Natural killer cell (primary cell): ENCODE measurements at regions not wholly inside any gene's neighbourhood (a gene's known extent, or its start where the extent isn't known, plus 50 kb on each side); places are given as distances from the start of the nearest gene placed in this dataset.

ENCODE experiments used
- ATAC-seq, 3 donors: fragments of 150-1000 bp in 2 of 3; fragments of 200-7000 bp in 1 of 3; cut with Tn5 transposase; 1 replicate in 1 of 3; 2 replicates in 2 of 3; pipeline ENCODE4 v1.10.0; 2021; ENCODE audit warnings: mild to moderate bottlenecking in 2 of 3, moderate library complexity in 2 of 3
- DNase-seq, 2 donors: peaks; one replicate each; pipeline versions ENCODE4 v3.0.0 to v3.0.0-alpha.2; 2013 to 2021; ENCODE audit warnings: mixed read lengths in 1 of 2
- H3K27ac ChIP-seq: one replicate; pipeline ENCODE4 v1.5.1; 2013; ENCODE audit warnings: mild to moderate bottlenecking, low read length
- H3K27me3 ChIP-seq: one replicate; pipeline ENCODE4 v1.6.1; 2013; ENCODE audit warnings: low read length; ENCODE audit not compliant: control insufficient read depth, insufficient read depth
- H3K36me3 ChIP-seq: one replicate; pipeline ENCODE4 v1.6.1; 2013; ENCODE audit warnings: low read length; ENCODE audit not compliant: control insufficient read depth, insufficient read depth
- H3K4me1 ChIP-seq: one replicate; pipeline ENCODE4 v1.6.1; 2013; ENCODE audit warnings: low read length; ENCODE audit not compliant: control insufficient read depth, insufficient read depth
- H3K4me3 ChIP-seq: one replicate; pipeline ENCODE4 v1.5.1; 2013; ENCODE audit warnings: low read length
- H3K9me3 ChIP-seq: one replicate; pipeline ENCODE4 v1.6.1; 2013; ENCODE audit warnings: low read length; ENCODE audit not compliant: control insufficient read depth, insufficient read depth
- H3K27ac Mint-ChIP-seq, 2 donors: one replicate each; pipeline ENCODE4 v1.8.0; 2022; ENCODE audit warnings: mild to moderate bottlenecking in 2 of 2, mixed read lengths in 2 of 2, moderate library complexity in 1 of 2
- H3K27me3 Mint-ChIP-seq, 2 donors: one replicate each; pipeline ENCODE4 v1.8.0; 2022; ENCODE audit warnings: low read depth in 2 of 2, mixed read lengths in 2 of 2
- H3K36me3 Mint-ChIP-seq: one replicate; pipeline ENCODE4 v1.8.0; 2022; ENCODE audit warnings: mixed read lengths
- H3K4me1 Mint-ChIP-seq, 2 donors: one replicate each; pipeline ENCODE4 v1.8.0; 2022; ENCODE audit warnings: mixed read lengths in 2 of 2
- H3K4me3 Mint-ChIP-seq: one replicate; pipeline ENCODE4 v1.8.0; 2022; ENCODE audit warnings: mild to moderate bottlenecking, moderate library complexity, mixed read lengths
- H3K9me3 Mint-ChIP-seq, 2 donors: one replicate each; pipeline ENCODE4 v1.8.0; 2022; ENCODE audit warnings: mixed read lengths in 2 of 2
- CTCF ChIP-seq: fragments of 200-600 bp; IDR thresholded peaks from one replicate; pipeline ENCODE4 v1.8.0; 2022; ENCODE audit warnings: antibody characterized with exemption
- WGBS: methylation state at CpG from one replicate; pipeline ENCODE4 v1.1.7; 2013; ENCODE audit warnings: missing lambda C conversion rate; ENCODE audit not compliant: insufficient coverage; 5-methylcytosine and 5-hydroxymethylcytosine counted together
- intact Hi-C: fragments of 100-400 bp; cut with micrococcal nuclease; formaldehyde crosslinking; loops from one replicate; pipeline ENCODE4 v1.14.2; 2022

- no peak overlapping the region for H3K4me3 ChIP-seq
- no peak for TF ChIP-seq CTCF
- 85% methylated on average over 2 of the region's 3 CpGs for WGBS
- H3K4me1 Mint-ChIP-seq = no peaks in the 10 kb centered on the region
- H3K27me3 ChIP-seq = no peaks in the 10 kb centered on the region
- no peaks in the 10 kb centered on the region for H3K9me3 ChIP-seq
- H3K9me3 Mint-ChIP-seq = peaks cover 3 to 7% of the 10 kb centered on the region in 2 donors
- no peak overlapping the region for H3K27ac ChIP-seq
- no peak for DNase-seq
- intact Hi-C loops = no loop called here
- no peaks in the 10 kb centered on the region for H3K4me1 ChIP-seq
- no peaks in the 10 kb centered on the region for H3K36me3 Mint-ChIP-seq
- no peak overlapping the region for H3K27ac Mint-ChIP-seq
- ATAC-seq = no peak
- H3K27me3 Mint-ChIP-seq = peaks cover 0 to 3% of the 10 kb centered on the region in 2 donors
- H3K4me3 Mint-ChIP-seq = no peak overlapping the region
- H3K36me3 ChIP-seq = no peaks in the 10 kb centered on the region
Observed at GRCh38 chr4:149889991-149890390, 74.3 kb upstream of the IQCM start.

GRCh38 chr4:149890531-149890930, 74.9 kb upstream of the IQCM start:
- ATAC-seq = no peak
- H3K4me3 Mint-ChIP-seq = no peak overlapping the region
- H3K4me3 ChIP-seq = no peak overlapping the region
- no peaks in the 10 kb centered on the region for H3K36me3 Mint-ChIP-seq
- no peaks in the 10 kb centered on the region for H3K9me3 ChIP-seq
- H3K4me1 ChIP-seq = no peaks in the 10 kb centered on the region
- no peaks in the 10 kb centered on the region for H3K27me3 ChIP-seq
- no peaks in the 10 kb centered on the region for H3K4me1 Mint-ChIP-seq
- WGBS = 52% methylated on average over 1 of the region's 1 CpG
- no peaks in the 10 kb centered on the region for H3K36me3 ChIP-seq
- H3K9me3 Mint-ChIP-seq = peaks cover 3 to 7% of the 10 kb centered on the region in 2 donors
- DNase-seq = no peak
- H3K27ac ChIP-seq = no peak overlapping the region
- peaks cover 0 to 3% of the 10 kb centered on the region in 2 donors for H3K27me3 Mint-ChIP-seq
- H3K27ac Mint-ChIP-seq = no peak overlapping the region
- no peak for TF ChIP-seq CTCF
- intact Hi-C loops = no loop called here

- H3K27ac Mint-ChIP-seq = no peak overlapping the region
- H3K4me3 ChIP-seq = no peak overlapping the region
- no peaks in the 10 kb centered on the region for H3K27me3 ChIP-seq
- no peak for ATAC-seq
- no peaks in the 10 kb centered on the region for H3K36me3 Mint-ChIP-seq
- intact Hi-C loops = no loop called here
- peaks cover 0 to 3% of the 10 kb centered on the region in 2 donors for H3K27me3 Mint-ChIP-seq
- H3K9me3 ChIP-seq = no peaks in the 10 kb centered on the region
- no peaks in the 10 kb centered on the region for H3K4me1 Mint-ChIP-seq
- no CpG with 5 or more reads among the region's 1 CpG for WGBS
- H3K27ac ChIP-seq = no peak overlapping the region
- no peak overlapping the region for H3K4me3 Mint-ChIP-seq
- H3K9me3 Mint-ChIP-seq = peaks cover 3 to 7% of the 10 kb centered on the region in 2 donors
- H3K4me1 ChIP-seq = no peaks in the 10 kb centered on the region
- H3K36me3 ChIP-seq = no peaks in the 10 kb centered on the region
- no peak for TF ChIP-seq CTCF
- DNase-seq = no peak
Observed at GRCh38 chr4:149891426-149891825, 75.8 kb upstream of the IQCM start.

- no peak overlapping the region for H3K4me3 ChIP-seq
- H3K27ac ChIP-seq = no peak overlapping the region
- WGBS = 100% methylated on average over 1 of the region's 1 CpG
- intact Hi-C loops = no loop called here
- DNase-seq (no peak), ATAC-seq (no peak)
- peaks cover 0 to 3% of the 10 kb centered on the region in 2 donors for H3K27me3 Mint-ChIP-seq
- no peaks in the 10 kb centered on the region for H3K9me3 ChIP-seq
- H3K4me1 Mint-ChIP-seq = no peaks in the 10 kb centered on the region
- no peaks in the 10 kb centered on the region for H3K36me3 Mint-ChIP-seq
- TF ChIP-seq CTCF = no peak
- no peaks in the 10 kb centered on the region for H3K4me1 ChIP-seq
- H3K9me3 Mint-ChIP-seq = peaks cover 3% of the 10 kb centered on the region in 2 donors
- H3K36me3 ChIP-seq = no peaks in the 10 kb centered on the region
- no peak overlapping the region for H3K4me3 Mint-ChIP-seq
- H3K27me3 ChIP-seq = no peaks in the 10 kb centered on the region
- H3K27ac Mint-ChIP-seq = no peak overlapping the region
Observed at GRCh38 chr4:149896432-149896831, 80.8 kb upstream of the IQCM start.
